SU-DHL-6 (cell line): ENCODE measurements at regions not wholly inside any gene's neighbourhood (a gene's known extent, or its start where the extent isn't known, plus 50 kb on each side); places are given as distances from the start of the nearest gene placed in this dataset.

ENCODE experiments used
- H2AFZ ChIP-seq: fragments of 200-600 bp; sonication (generic); 2 replicates; pipeline ENCODE4 v1.6.1; 2014; ENCODE audit warnings: low read depth, mild to moderate bottlenecking, moderate library complexity, mixed read lengths, antibody characterized with exemption, low read length; ENCODE audit not compliant: severe bottlenecking
- H3F3A ChIP-seq: fragments of 200-600 bp; shearing (Covaris generic); 2 replicates; pipeline ENCODE4 v1.6.0; 2016; ENCODE audit warnings: antibody characterized with exemption, mild to moderate bottlenecking; ENCODE audit not compliant: insufficient read depth
- H3K27ac ChIP-seq: fragments of 200-600 bp; sonication (generic); 2 replicates; pipeline ENCODE4 v1.5.1; 2016; ENCODE audit warnings: low read depth, mild to moderate bottlenecking, low read length, moderate library complexity, mixed read lengths
- H3K27me3 ChIP-seq: fragments of 200-600 bp; sonication (generic), shearing (Covaris generic); 2 replicates; pipeline ENCODE4 v1.6.0; 2014; ENCODE audit warnings: mild to moderate bottlenecking, low read length
- H3K36me3 ChIP-seq: fragments of 200-600 bp; sonication (generic); 2 replicates; pipeline ENCODE4 v1.6.1; 2014; ENCODE audit warnings: mild to moderate bottlenecking, low read length, mixed read lengths
- H3K4me2 ChIP-seq: fragments of 300-600, 200-600 bp; shearing (Covaris generic), sonication (generic); 2 replicates; pipeline ENCODE4 v1.6.0; 2014; ENCODE audit warnings: low read length, low read depth, mild to moderate bottlenecking; ENCODE audit not compliant: poor library complexity, severe bottlenecking
- H3K4me3 ChIP-seq: fragments of 200-600 bp; sonication (generic); 2 replicates; pipeline ENCODE4 v1.5.1; 2014; ENCODE audit warnings: antibody characterized with exemption, low read length, mild to moderate bottlenecking, mixed read lengths; ENCODE audit not compliant: insufficient read depth, poor library complexity, severe bottlenecking
- H3K79me2 ChIP-seq: fragments of 200-600 bp; sonication (generic); 2 replicates; pipeline ENCODE4 v1.6.1; 2014; ENCODE audit warnings: mild to moderate bottlenecking, low read length, moderate library complexity; ENCODE audit not compliant: insufficient read depth
- H3K9ac ChIP-seq: fragments of 200-600 bp; sonication (generic); 2 replicates; pipeline ENCODE4 v1.7.0; 2014; ENCODE audit warnings: mild to moderate bottlenecking, low read length
- H3K9me2 ChIP-seq: fragments of 200-600 bp; sonication (generic); replicated peaks from 2 replicates; pipeline ENCODE4 v1.6.1; 2014; ENCODE audit warnings: low read length; ENCODE audit not compliant: insufficient read depth
- H3K9me3 ChIP-seq: fragments of 200-600 bp; sonication (generic); 2 replicates; pipeline ENCODE4 v1.6.1; 2014; ENCODE audit warnings: low read length, mixed read lengths; ENCODE audit not compliant: insufficient read depth
- H4K20me1 ChIP-seq: fragments of 200-600 bp; sonication (generic); 2 replicates; pipeline ENCODE4 v1.6.1; 2014; ENCODE audit warnings: low read depth, mild to moderate bottlenecking, antibody characterized with exemption, low read length, moderate library complexity, mixed read lengths
- EZH2phosphoT487 ChIP-seq: fragments of 200-600 bp; sonication (generic), shearing (Covaris generic); conservative IDR thresholded peaks from 2 replicates; pipeline ENCODE4 v1.6.1; 2018; ENCODE audit warnings: mild to moderate bottlenecking, antibody characterized with exemption, low read length, moderate library complexity, mixed read lengths
- TF ChIP-seq, protein P1 (sequence below): fragments of 200-600 bp; sonication (generic); IDR thresholded peaks from one replicate; pipeline ENCODE4 v1.5.1; 2017; ENCODE audit warnings: antibody characterized with exemption, mild to moderate bottlenecking, low read length, moderate library complexity; ENCODE audit not compliant: insufficient read depth, poor library complexity, severe bottlenecking

DNA sequence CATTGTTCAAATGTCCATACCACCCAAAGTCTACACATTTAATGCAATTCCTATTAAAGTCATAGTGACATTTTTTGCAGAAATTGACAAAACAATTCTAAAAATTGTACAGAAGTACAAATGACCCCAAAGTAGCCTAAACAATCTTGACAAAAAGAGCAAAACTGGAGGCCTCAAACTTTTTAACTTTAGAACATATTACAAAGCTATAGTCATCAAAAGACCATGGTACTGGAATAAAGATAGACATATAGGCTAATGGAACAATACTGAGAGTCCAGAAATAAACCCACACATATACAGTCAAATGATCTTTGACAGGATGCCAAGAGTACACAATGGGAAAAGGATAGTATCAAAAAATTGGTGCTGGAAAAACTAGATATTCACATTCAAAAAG is 213.2 kb upstream of the SAMSN1 start:
- H3K9ac ChIP-seq = no peak overlapping the region
- H2AFZ ChIP-seq = no peak overlapping the region
- H4K20me1 ChIP-seq = no peaks in the 10 kb centered on the region
- no peaks in the 10 kb centered on the region for H3K27me3 ChIP-seq
- no peaks in the 10 kb centered on the region for H3K79me2 ChIP-seq
- no peak overlapping the region for H3K4me2 ChIP-seq
- no peaks in the 10 kb centered on the region for H3K9me2 ChIP-seq
- H3F3A ChIP-seq = no peaks in the 10 kb centered on the region
- 0 out of 2 replicates have a peak, but pooled peaks cover 5% of the 10 kb centered on the region for H3K36me3 ChIP-seq
- H3K4me3 ChIP-seq = no peak overlapping the region
- TF ChIP-seq, protein P1, sequence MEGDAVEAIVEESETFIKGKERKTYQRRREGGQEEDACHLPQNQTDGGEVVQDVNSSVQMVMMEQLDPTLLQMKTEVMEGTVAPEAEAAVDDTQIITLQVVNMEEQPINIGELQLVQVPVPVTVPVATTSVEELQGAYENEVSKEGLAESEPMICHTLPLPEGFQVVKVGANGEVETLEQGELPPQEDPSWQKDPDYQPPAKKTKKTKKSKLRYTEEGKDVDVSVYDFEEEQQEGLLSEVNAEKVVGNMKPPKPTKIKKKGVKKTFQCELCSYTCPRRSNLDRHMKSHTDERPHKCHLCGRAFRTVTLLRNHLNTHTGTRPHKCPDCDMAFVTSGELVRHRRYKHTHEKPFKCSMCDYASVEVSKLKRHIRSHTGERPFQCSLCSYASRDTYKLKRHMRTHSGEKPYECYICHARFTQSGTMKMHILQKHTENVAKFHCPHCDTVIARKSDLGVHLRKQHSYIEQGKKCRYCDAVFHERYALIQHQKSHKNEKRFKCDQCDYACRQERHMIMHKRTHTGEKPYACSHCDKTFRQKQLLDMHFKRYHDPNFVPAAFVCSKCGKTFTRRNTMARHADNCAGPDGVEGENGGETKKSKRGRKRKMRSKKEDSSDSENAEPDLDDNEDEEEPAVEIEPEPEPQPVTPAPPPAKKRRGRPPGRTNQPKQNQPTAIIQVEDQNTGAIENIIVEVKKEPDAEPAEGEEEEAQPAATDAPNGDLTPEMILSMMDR = no peak
- TF ChIP-seq EZH2phosphoT487 = no peak
- no peak overlapping the region for H3K27ac ChIP-seq
- peaks cover 10% of the 10 kb centered on the region; the same call in 1 of the 2 replicates for H3K9me3 ChIP-seq

DNA sequence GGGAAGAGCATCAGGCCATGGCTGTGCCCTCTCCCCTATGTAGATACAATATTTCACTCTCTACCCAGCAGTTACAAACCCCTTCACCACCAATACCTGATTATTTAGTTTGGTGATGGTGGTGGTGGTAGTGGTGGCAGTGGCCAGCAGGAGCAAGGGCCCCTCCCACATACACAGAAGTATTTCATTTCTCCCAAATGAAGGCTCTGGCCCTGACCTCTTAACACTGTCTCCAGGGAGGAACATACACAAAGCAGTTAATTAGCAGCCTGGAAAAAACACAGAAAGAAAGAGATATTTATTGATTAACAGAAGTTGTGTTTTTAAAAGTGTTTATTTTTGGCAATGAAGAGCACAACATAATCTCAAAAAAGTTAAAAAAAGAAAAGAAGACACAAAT is 212.7 kb upstream of the SAMSN1 start:
- Histone ChIP-seq H3F3A (no peaks in the 10 kb centered on the region), H3K9ac (no peak overlapping the region), H3K27me3 (no peaks in the 10 kb centered on the region), H4K20me1 (no peaks in the 10 kb centered on the region), H3K9me2 (no peaks in the 10 kb centered on the region), H3K4me3 (no peak overlapping the region), H3K79me2 (no peaks in the 10 kb centered on the region), H3K27ac (no peak overlapping the region), H3K9me3 (peaks cover 10% of the 10 kb centered on the region; the same call in 1 of the 2 replicates), H2AFZ (no peak overlapping the region), H3K36me3 (0 out of 2 replicates have a peak, but pooled peaks cover 5% of the 10 kb centered on the region), H3K4me2 (no peak overlapping the region)
- TF ChIP-seq, protein P1 = no peak
- no peak for TF ChIP-seq EZH2phosphoT487

DNA sequence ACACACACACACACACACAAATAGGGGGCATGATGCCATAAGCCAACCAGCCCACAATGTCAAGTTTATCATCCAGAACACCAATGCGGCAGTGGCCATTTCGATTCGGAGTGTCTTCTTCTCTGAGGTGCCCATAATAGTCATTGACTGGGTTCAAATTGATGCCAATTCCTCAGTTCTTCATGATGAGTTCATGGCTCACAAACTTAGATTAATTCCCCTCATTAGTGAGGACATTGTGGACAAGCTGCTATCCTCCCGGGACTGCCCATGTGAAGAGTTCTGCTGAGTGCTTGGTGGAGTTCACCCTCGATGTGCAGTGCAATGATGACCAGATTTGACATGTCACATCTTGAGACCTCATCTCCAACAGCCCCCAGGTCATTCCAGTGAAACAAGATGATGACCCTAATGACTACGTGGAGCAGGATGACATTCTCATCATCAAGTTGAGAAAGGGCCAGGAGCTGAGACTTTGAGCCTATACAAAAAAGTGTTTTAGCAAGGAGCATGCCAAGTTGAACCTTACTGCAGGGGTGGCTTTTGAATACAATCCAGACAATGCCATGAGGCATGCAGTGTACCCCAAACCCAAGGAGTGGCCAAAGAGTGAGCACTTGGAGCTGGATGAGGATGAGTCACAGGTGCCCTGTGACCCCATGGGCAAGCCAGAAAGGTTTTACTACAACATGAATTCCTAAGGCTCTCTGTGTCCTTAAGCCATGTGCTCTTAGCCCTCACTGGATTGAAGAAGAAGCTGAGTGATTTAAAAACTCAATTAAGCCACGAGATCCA is 211.6 kb upstream of the SAMSN1 start:
- H3K4me3 ChIP-seq = no peak overlapping the region
- no peaks in the 10 kb centered on the region for H3K27me3 ChIP-seq
- no peaks in the 10 kb centered on the region for H3K9me2 ChIP-seq
- no peak overlapping the region for H3K9ac ChIP-seq
- TF ChIP-seq EZH2phosphoT487 = no peak
- TF ChIP-seq, protein P1 = no peak
- no peak overlapping the region for H2AFZ ChIP-seq
- no peak overlapping the region for H3K4me2 ChIP-seq
- no peak overlapping the region for H3K27ac ChIP-seq
- H3F3A ChIP-seq = no peaks in the 10 kb centered on the region
- peaks cover 10% of the 10 kb centered on the region; the same call in 1 of the 2 replicates for H3K9me3 ChIP-seq
- H4K20me1 ChIP-seq = no peaks in the 10 kb centered on the region
- H3K36me3 ChIP-seq = 0 out of 2 replicates have a peak, but pooled peaks cover 5% of the 10 kb centered on the region
- H3K79me2 ChIP-seq = no peaks in the 10 kb centered on the region
